ENCODE measurements at regions not wholly inside any gene's neighbourhood (a gene's known extent, or its start where the extent isn't known, plus 50 kb on each side); places are given as distances from the start of the nearest gene placed in this dataset.

DNA sequence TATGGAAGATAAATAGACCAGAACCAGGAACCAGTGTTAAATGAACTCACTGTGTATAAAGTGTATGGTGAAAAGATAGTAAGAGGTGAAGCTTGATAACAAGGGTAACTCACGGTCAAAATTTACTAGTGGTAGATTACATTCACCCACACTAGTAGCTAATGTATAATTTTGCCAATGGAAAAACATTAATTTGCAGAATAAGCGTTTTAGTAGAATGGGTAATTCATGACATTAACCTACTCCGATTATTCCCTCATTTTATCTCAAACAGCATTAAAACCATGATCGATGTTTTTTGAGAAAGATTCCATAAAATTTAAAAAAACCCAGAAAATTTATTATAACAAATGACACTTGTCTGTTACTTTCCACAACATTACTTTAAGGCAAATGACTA, 57.7 kb upstream of the PPP1R3A start:
- TF ChIP-seq TAF1 (IDR thresholded peaks at IDR 0.05; ENCODE audit: borderline replicate concordance, low read depth, low read length) (no peak), POLR2A (IDR thresholded peaks at IDR 0.05; ENCODE audit: low read depth, low read length) (no peak), POLR2AphosphoS5 (IDR thresholded peaks at IDR 0.05; ENCODE audit: low read depth, low read length) (no peak)
